CD8-positive, alpha-beta memory T cell (primary cell): ENCODE measurements at regions not wholly inside any gene's neighbourhood (a gene's known extent, or its start where the extent isn't known, plus 50 kb on each side); places are given as distances from the start of the nearest gene placed in this dataset.

Experiments used
- CTCF ChIA-PET: fragments of 350-600 bp; sonication (Branson Sonifier 250); formaldehyde crosslinking; loops from one replicate; lab custom pipeline; 2021; ENCODE audit warnings: antibody characterized with exemption; lab: Charles Lee
- POLR2A ChIA-PET: fragments of 350-600 bp; sonication (Branson Sonifier 250); formaldehyde crosslinking; loops from one replicate; lab custom pipeline; 2021; ENCODE audit warnings: antibody characterized with exemption; lab: Charles Lee
- DNase-seq, 5 donors: peaks; one replicate each; pipeline versions ENCODE4 v3.0.0 to v3.0.0-alpha.2; 2020 to 2022; ENCODE audit warnings: mixed read lengths in 1 of 5
- H3K27ac ChIP-seq: one replicate; pipeline ENCODE4 v1.7.0; 2013; ENCODE audit warnings: low read depth, mild to moderate bottlenecking, low read length, moderate library complexity
- H3K27me3 ChIP-seq: 2 replicates; pipeline ENCODE4 v1.7.0; 2013; ENCODE audit warnings: low read length, mild to moderate bottlenecking; ENCODE audit not compliant: insufficient read depth, poor library complexity, severe bottlenecking
- H3K36me3 ChIP-seq: 2 replicates; pipeline ENCODE4 v1.7.0; 2013; ENCODE audit warnings: mild to moderate bottlenecking, low read length, moderate library complexity; ENCODE audit not compliant: insufficient read depth
- H3K4me1 ChIP-seq: 2 replicates; pipeline ENCODE4 v1.7.0; 2013; ENCODE audit warnings: mild to moderate bottlenecking, low read length, moderate library complexity; ENCODE audit not compliant: insufficient read depth
- H3K4me3 ChIP-seq: 2 replicates; pipeline ENCODE4 v1.7.0; 2013; ENCODE audit warnings: mild to moderate bottlenecking, low read length
- H3K9me3 ChIP-seq: 2 replicates; pipeline ENCODE4 v1.7.0; 2013; ENCODE audit warnings: mild to moderate bottlenecking, low read length
- H3K27ac Mint-ChIP-seq, 8 donors: one replicate each; pipeline ENCODE4 v1.8.0; 2020 to 2021; ENCODE audit warnings: mixed read lengths in 8 of 8, mild to moderate bottlenecking in 6 of 8, inconsistent platforms in 3 of 8, moderate library complexity in 3 of 8
- H3K27me3 Mint-ChIP-seq, 2 donors: one replicate each; pipeline ENCODE4 v1.8.0; 2020 to 2021; ENCODE audit warnings: mixed read lengths in 2 of 2, mild to moderate bottlenecking in 1 of 2, moderate library complexity in 1 of 2
- H3K36me3 Mint-ChIP-seq, 3 donors: one replicate each; pipeline ENCODE4 v1.8.0; 2020 to 2021; ENCODE audit warnings: mixed read lengths in 3 of 3, inconsistent platforms in 1 of 3, mild to moderate bottlenecking in 1 of 3
- H3K4me1 Mint-ChIP-seq, 3 donors: one replicate each; pipeline ENCODE4 v1.8.0; 2020 to 2021; ENCODE audit warnings: mixed read lengths in 3 of 3, inconsistent platforms in 1 of 3, mild to moderate bottlenecking in 1 of 3
- H3K4me3 Mint-ChIP-seq, 7 donors: one replicate each; pipeline ENCODE4 v1.8.0; 2020 to 2021; ENCODE audit warnings: mixed read lengths in 7 of 7, mild to moderate bottlenecking in 6 of 7, moderate library complexity in 4 of 7, inconsistent platforms in 2 of 7
- H3K9me3 Mint-ChIP-seq, 5 donors: one replicate each; pipeline ENCODE4 v1.8.0; 2020 to 2022; ENCODE audit warnings: mixed read lengths in 5 of 5, mild to moderate bottlenecking in 3 of 5, moderate library complexity in 2 of 5, inconsistent platforms in 1 of 5

DNA sequence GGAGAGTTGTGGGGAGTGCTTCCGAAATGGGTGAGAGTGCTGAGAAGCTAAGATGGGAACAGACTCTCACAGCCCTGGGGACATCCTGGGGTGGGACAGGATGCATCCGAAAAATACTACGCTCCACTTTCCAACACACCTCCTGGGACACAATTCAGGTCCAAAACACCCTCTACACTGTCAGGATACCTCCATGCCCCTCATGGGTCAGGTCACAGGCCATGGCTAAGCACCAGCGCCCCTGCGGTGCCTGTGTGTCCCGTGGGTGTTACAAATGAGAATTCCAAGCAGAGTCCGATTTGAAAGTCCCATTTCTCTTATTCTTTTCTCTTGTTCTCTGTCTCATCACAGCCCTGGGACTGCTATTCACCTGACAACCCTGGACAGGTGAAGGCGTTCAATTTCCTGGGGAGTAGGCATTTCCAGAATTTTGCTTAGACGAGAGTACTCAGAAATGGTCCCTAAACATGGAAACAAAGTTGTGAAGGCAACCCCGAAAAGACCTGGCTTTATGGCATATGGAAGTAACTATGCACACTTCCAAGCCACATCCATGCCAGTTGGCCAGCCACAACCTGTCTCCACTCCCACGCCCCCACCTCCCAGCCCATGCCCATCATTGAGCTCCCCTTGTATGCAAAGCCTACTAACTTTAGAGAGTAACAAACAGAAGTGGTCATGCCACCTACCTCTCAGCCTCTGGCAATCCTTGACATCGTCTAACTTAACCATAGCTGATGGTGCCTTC lies 87.9 kb upstream of the ZNF507 start:
- H3K27ac ChIP-seq = no peak overlapping the region
- Mint-ChIP-seq H3K27me3 (peaks cover 12 to 23% of the 10 kb centered on the region in 2 donors), H3K27ac (no peak overlapping the region), H3K4me1 (no peaks in the 10 kb centered on the region), H3K9me3 (peaks cover 0 to 7% (median 0%) of the 10 kb centered on the region in 5 donors), H3K36me3 (no peaks in the 10 kb centered on the region), H3K4me3 (no peak overlapping the region)
- POLR2A ChIA-PET = no interaction called here
- H3K27me3 ChIP-seq = peaks cover 5% of the 10 kb centered on the region
- H3K4me1 ChIP-seq = no peaks in the 10 kb centered on the region
- no peak for DNase-seq
- CTCF ChIA-PET = no interaction called here
- H3K4me3 ChIP-seq = no peak overlapping the region
- no peaks in the 10 kb centered on the region for H3K9me3 ChIP-seq
- H3K36me3 ChIP-seq = no peaks in the 10 kb centered on the region

DNA sequence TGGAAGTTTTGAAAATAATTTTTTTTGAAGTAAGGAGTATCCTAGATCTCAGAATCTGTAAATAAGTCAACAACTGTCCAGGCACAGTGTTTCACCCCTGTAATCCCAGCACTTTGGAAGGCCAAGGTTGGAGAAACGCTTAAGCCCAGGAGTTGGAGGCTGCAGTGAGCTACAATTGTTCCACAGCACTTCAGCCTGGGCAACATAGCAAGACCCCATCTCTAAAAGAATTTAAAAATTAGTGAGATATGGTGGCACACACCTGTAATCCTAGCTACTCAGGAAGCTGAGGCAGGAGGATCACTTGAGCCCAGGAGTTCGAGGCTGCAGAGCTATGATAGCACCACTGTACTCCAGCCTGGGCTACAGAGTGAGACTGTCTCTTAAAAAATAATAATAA lies 87.2 kb upstream of the ZNF507 start:
- Mint-ChIP-seq H3K4me1 (no peaks in the 10 kb centered on the region), H3K27ac (no peak overlapping the region), H3K9me3 (peaks cover 0 to 7% (median 0%) of the 10 kb centered on the region in 5 donors), H3K4me3 (no peak overlapping the region), H3K27me3 (peaks cover 12 to 23% of the 10 kb centered on the region in 2 donors), H3K36me3 (no peaks in the 10 kb centered on the region)
- H3K36me3 ChIP-seq = no peaks in the 10 kb centered on the region
- H3K9me3 ChIP-seq = no peaks in the 10 kb centered on the region
- ChIA-PET CTCF (no interaction called here), POLR2A (no interaction called here)
- H3K27ac ChIP-seq = no peak overlapping the region
- H3K4me3 ChIP-seq = no peak overlapping the region
- no peaks in the 10 kb centered on the region for H3K4me1 ChIP-seq
- DNase-seq = no peak
- H3K27me3 ChIP-seq = peaks cover 5% of the 10 kb centered on the region

GRCh38 chr19:32264568-32264967 lies 80.8 kb upstream of the ZNF507 start:
- Histone ChIP-seq H3K4me1 (no peaks in the 10 kb centered on the region), H3K27me3 (no peaks in the 10 kb centered on the region), H3K27ac (no peak overlapping the region), H3K9me3 (no peaks in the 10 kb centered on the region), H3K36me3 (no peaks in the 10 kb centered on the region), H3K4me3 (no peak overlapping the region)
- H3K27ac Mint-ChIP-seq = no peak overlapping the region
- POLR2A ChIA-PET = no interaction called here
- no peak for DNase-seq
- H3K4me3 Mint-ChIP-seq = no peak overlapping the region
- CTCF ChIA-PET = no interaction called here
- no peaks in the 10 kb centered on the region for H3K36me3 Mint-ChIP-seq
- H3K27me3 Mint-ChIP-seq = peaks cover 10 to 26% of the 10 kb centered on the region in 2 donors
- H3K4me1 Mint-ChIP-seq = no peaks in the 10 kb centered on the region
- H3K9me3 Mint-ChIP-seq = peaks cover 0 to 3% (median 0%) of the 10 kb centered on the region in 5 donors

- Histone ChIP-seq H3K36me3 (no peaks in the 10 kb centered on the region), H3K4me1 (no peaks in the 10 kb centered on the region), H3K4me3 (no peak overlapping the region), H3K9me3 (no peaks in the 10 kb centered on the region), H3K27me3 (no peaks in the 10 kb centered on the region), H3K27ac (no peak overlapping the region)
- Mint-ChIP-seq H3K27me3 (peaks cover 9 to 28% of the 10 kb centered on the region in 2 donors), H3K4me3 (no peak overlapping the region), H3K4me1 (no peaks in the 10 kb centered on the region), H3K27ac (no peak overlapping the region), H3K36me3 (no peaks in the 10 kb centered on the region), H3K9me3 (peaks cover 0 to 2% (median 0%) of the 10 kb centered on the region in 5 donors)
- CTCF ChIA-PET = no interaction called here
- POLR2A ChIA-PET = no interaction called here
- DNase-seq = no peak
Observed at GRCh38 chr19:32265995-32266394, 79.4 kb upstream of the ZNF507 start.

DNA sequence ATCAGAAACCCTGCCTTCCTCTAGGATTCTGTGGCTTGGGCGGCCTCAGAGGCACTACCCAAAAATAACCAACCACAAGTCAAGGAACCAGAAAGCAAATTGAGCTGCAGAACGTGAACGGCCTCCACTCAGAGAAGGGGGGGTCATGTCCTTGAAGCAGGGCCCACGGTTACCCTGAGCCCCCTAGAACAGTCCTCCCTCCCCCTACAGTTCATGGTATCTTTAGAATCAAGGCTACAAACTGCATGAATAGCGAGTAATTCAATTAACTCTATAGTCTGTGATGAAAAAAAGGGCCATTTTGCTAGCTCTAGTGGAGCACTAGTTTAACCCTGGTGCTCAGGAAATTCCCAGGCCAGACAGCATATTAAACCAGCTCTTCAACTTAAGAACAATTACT lies 79.0 kb upstream of the ZNF507 start:
- Histone ChIP-seq H3K27ac (no peak overlapping the region), H3K36me3 (no peaks in the 10 kb centered on the region), H3K27me3 (no peaks in the 10 kb centered on the region), H3K9me3 (no peaks in the 10 kb centered on the region), H3K4me3 (no peak overlapping the region), H3K4me1 (no peaks in the 10 kb centered on the region)
- Mint-ChIP-seq H3K9me3 (peaks cover 0 to 2% (median 0%) of the 10 kb centered on the region in 5 donors), H3K4me1 (no peaks in the 10 kb centered on the region), H3K27ac (no peak overlapping the region), H3K27me3 (peaks cover 10 to 32% of the 10 kb centered on the region in 2 donors), H3K36me3 (no peaks in the 10 kb centered on the region), H3K4me3 (no peak overlapping the region)
- no peak for DNase-seq
- CTCF ChIA-PET = no interaction called here
- POLR2A ChIA-PET = no interaction called here

DNA sequence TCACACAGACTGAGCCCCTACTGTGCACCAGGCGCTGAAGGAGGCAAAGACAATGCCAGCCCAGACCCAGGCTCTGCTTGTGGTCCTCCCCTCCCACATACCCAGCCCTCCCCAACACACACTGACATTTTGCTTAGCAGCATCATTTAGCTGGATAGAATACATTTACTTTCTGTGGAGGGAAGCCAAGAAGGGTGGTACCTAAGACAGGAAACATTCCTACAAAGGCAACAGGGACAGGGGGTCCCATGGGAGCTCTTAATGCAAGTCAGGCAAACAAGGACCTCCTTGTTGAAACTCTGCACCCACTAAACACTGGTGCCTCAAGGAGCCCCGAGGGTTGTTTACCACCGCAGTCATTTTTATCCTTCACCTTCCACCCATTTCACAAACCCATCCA lies 77.0 kb upstream of the ZNF507 start:
- no peak overlapping the region for H3K27ac Mint-ChIP-seq
- CTCF ChIA-PET = no interaction called here

GRCh38 chr19:32269831-32270230 lies 75.6 kb upstream of the ZNF507 start:
- no peaks in the 10 kb centered on the region for H3K4me1 ChIP-seq
- H3K27me3 ChIP-seq = no peaks in the 10 kb centered on the region
- H3K9me3 ChIP-seq = no peaks in the 10 kb centered on the region
- Mint-ChIP-seq H3K4me1 (no peaks in the 10 kb centered on the region), H3K27me3 (peaks cover 21 to 49% of the 10 kb centered on the region in 2 donors), H3K4me3 (no peak overlapping the region), H3K36me3 (peaks cover 0 to 2% (median 0%) of the 10 kb centered on the region in 3 donors), H3K27ac (no peak overlapping the region), H3K9me3 (peaks cover 4 to 17% (median 7%) of the 10 kb centered on the region in 5 donors)
- H3K4me3 ChIP-seq = no peak overlapping the region
- POLR2A ChIA-PET = no interaction called here
- CTCF ChIA-PET = interaction anchor here (0.6 kb wide), 1 partner anchor 294 kb away, joined by 3 read pairs; no protein-coding TSS in a partner anchor
- no peak overlapping the region for H3K27ac ChIP-seq
- no peaks in the 10 kb centered on the region for H3K36me3 ChIP-seq
- DNase-seq = no peak

More for the DNA sequence above, 77.0 kb upstream of the ZNF507 start:
- Histone ChIP-seq H3K4me3 (no peak overlapping the region), H3K36me3 (no peaks in the 10 kb centered on the region), H3K9me3 (no peaks in the 10 kb centered on the region), H3K27ac (no peak overlapping the region), H3K4me1 (no peaks in the 10 kb centered on the region), H3K27me3 (no peaks in the 10 kb centered on the region)
- Mint-ChIP-seq H3K36me3 (no peaks in the 10 kb centered on the region), H3K27me3 (peaks cover 14 to 46% of the 10 kb centered on the region in 2 donors), H3K4me1 (no peaks in the 10 kb centered on the region), H3K9me3 (peaks cover 0 to 7% (median 0%) of the 10 kb centered on the region in 5 donors), H3K4me3 (no peak overlapping the region)
- DNase-seq = no peak
- POLR2A ChIA-PET = no interaction called here

- CTCF ChIA-PET = no interaction called here
- Mint-ChIP-seq H3K27ac (no peak overlapping the region), H3K4me3 (no peak overlapping the region), H3K36me3 (peaks cover 0 to 2% (median 0%) of the 10 kb centered on the region in 3 donors), H3K9me3 (peaks cover 4 to 17% (median 7%) of the 10 kb centered on the region in 5 donors), H3K4me1 (no peaks in the 10 kb centered on the region), H3K27me3 (peaks cover 17 to 40% of the 10 kb centered on the region in 2 donors)
- no peak overlapping the region for H3K4me3 ChIP-seq
- H3K4me1 ChIP-seq = no peaks in the 10 kb centered on the region
- H3K36me3 ChIP-seq = no peaks in the 10 kb centered on the region
- H3K9me3 ChIP-seq = no peaks in the 10 kb centered on the region
- no peak for DNase-seq
- no peaks in the 10 kb centered on the region for H3K27me3 ChIP-seq
- POLR2A ChIA-PET = no interaction called here
- no peak overlapping the region for H3K27ac ChIP-seq
Observed at GRCh38 chr19:32273483-32273882, 71.9 kb upstream of the ZNF507 start.
